ENCODE measurements at regions not wholly inside any gene's neighbourhood (a gene's known extent, or its start where the extent isn't known, plus 50 kb on each side); places are given as distances from the start of the nearest gene placed in this dataset.

DNA sequence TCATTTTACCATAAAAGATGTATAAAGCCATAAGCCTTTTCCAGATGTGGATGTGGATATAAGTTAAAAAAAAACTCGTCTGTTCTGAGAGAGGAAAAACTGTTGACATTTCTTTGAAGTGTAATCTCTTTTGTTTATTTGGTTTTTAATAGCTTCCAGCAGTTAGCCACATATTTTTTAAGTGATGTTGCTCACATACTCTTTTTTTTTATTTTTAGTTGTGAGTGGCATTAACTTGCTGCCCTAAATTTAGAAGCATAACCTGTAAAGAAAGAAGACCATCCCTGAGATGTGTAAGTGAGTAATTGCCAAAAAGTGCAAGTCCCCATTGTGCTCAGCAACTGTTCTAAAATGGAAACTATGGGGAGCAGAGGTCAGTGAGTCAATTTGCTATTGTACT is 415.9 kb upstream of the MDFIC2 start:
- no peaks in the 10 kb centered on the region for H3K79me2 ChIP-seq (ENCODE audit: insufficient read depth)
- no peaks in the 10 kb centered on the region for H3K27me3 ChIP-seq (ENCODE audit: insufficient read depth)
- TF ChIP-seq MEF2A (IDR thresholded peaks at IDR 0.05; ENCODE audit: borderline replicate concordance, low read depth) (no peak), REST (IDR thresholded peaks at IDR 0.05; ENCODE audit: low read depth, low read length) (no peak), YY1 (IDR thresholded peaks at IDR 0.05; ENCODE audit: low read depth) (no peak), MXI1 (IDR thresholded peaks at IDR 0.05; ENCODE audit: low read depth, low read length) (no peak), SIN3A (IDR thresholded peaks at IDR 0.05; ENCODE audit: borderline replicate concordance, low read depth, low read length) (no peak), EP300 (IDR thresholded peaks at IDR 0.05; ENCODE audit: borderline replicate concordance in 1 of 2, low read depth in 1 of 2, low read length in 1 of 2) (no peak), TCF12 (IDR thresholded peaks at IDR 0.05) (no peak), POLR2AphosphoS5 (IDR thresholded peaks at IDR 0.05; ENCODE audit: low read depth, low read length) (no peak), CTCF (IDR thresholded peaks at IDR 0.05) (no peak)
- DNase-seq: no peak
- H3K36me3 ChIP-seq (replicated peaks in 1 of 2; ENCODE audit: control insufficient read depth in 1 of 2, insufficient read depth in 2 of 2, low read length in 1 of 2): no peaks in the 10 kb centered on the region
- no peaks in the 10 kb centered on the region; a peak in 2 of 4 replicates for H3K4me1 ChIP-seq (ENCODE audit: control insufficient read depth in 1 of 2, insufficient read depth in 2 of 2, low read depth in 1 of 2, low read length in 1 of 2)
- H3K4me3 ChIP-seq (ENCODE audit: low read depth in 2 of 2, low read length in 1 of 2): no peak overlapping the region
- no peak overlapping the region for H3K4me2 ChIP-seq
- ChIA-PET POLR2A (no interaction called here), CTCF (no interaction called here)
- H3K9me3 ChIP-seq: no peaks in the 10 kb centered on the region
- H2AFZ ChIP-seq (ENCODE audit: low read depth): no peak overlapping the region
- no peaks in the 10 kb centered on the region for H3K9me2 ChIP-seq
- no peak overlapping the region for H3K27ac ChIP-seq (ENCODE audit: low read depth in 2 of 2, low read length in 1 of 2)
- H3K9ac ChIP-seq: no peak overlapping the region
- H3F3A ChIP-seq (replicated peaks; ENCODE audit: insufficient read depth): no peaks in the 10 kb centered on the region
- WGBS (ENCODE audit: low lambda C conversion rate): 20% methylated on average over 1 of the region's 1 CpG
- H4K20me1 ChIP-seq (ENCODE audit: insufficient read depth): no peaks in the 10 kb centered on the region

DNA sequence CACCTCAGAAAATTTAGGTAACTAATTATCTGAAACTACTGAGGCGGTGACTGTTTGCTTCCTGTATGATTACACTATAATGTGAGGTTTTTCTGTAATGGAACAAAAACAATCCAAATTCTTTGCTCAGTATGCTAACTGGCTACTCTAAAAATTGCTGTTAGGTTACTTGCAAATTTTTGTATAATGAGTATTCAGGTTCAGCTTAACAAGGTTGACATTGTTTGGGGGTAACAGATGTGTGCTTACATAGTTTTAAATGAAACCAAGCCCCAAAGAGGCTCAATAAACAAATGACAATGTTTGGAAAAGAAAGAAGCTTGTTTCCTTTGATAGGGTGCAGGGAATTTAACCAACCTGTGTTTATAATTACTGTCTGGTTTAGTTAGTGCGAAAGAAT is 414.5 kb upstream of the MDFIC2 start:
- H2AFZ ChIP-seq (ENCODE audit: low read depth): no peak overlapping the region; the same call in 1 of the 2 replicates
- no peaks in the 10 kb centered on the region for H3K79me2 ChIP-seq (ENCODE audit: insufficient read depth)
- no peaks in the 10 kb centered on the region for H3K9me2 ChIP-seq
- H3K9ac ChIP-seq: no peak overlapping the region
- no peaks in the 10 kb centered on the region; a peak in 2 of 4 replicates for H3K4me1 ChIP-seq (ENCODE audit: control insufficient read depth in 1 of 2, insufficient read depth in 2 of 2, low read depth in 1 of 2, low read length in 1 of 2)
- no peaks in the 10 kb centered on the region for H4K20me1 ChIP-seq (ENCODE audit: insufficient read depth)
- H3K4me2 ChIP-seq: no peak overlapping the region
- no peaks in the 10 kb centered on the region for H3K36me3 ChIP-seq (replicated peaks in 1 of 2; ENCODE audit: control insufficient read depth in 1 of 2, insufficient read depth in 2 of 2, low read length in 1 of 2)
- WGBS (ENCODE audit: low lambda C conversion rate): 92% methylated on average over 2 of the region's 2 CpGs
- no peak overlapping the region for H3K27ac ChIP-seq (ENCODE audit: low read depth in 2 of 2, low read length in 1 of 2)
- no peak for DNase-seq
- ChIA-PET CTCF (interaction anchor here (0.7 kb wide), 1 partner anchor 10 kb away, joined by 3 read pairs; no protein-coding TSS in a partner anchor), POLR2A (no interaction called here)
- no peak overlapping the region for H3K4me3 ChIP-seq (ENCODE audit: low read depth in 2 of 2, low read length in 1 of 2)
- no peaks in the 10 kb centered on the region for H3K9me3 ChIP-seq
- H3F3A ChIP-seq (replicated peaks; ENCODE audit: insufficient read depth): no peaks in the 10 kb centered on the region
- no peaks in the 10 kb centered on the region for H3K27me3 ChIP-seq (ENCODE audit: insufficient read depth)
- no peak for TF ChIP-seq RAD21 (IDR thresholded peaks at IDR 0.05; ENCODE audit: low read length)
- no peak for TF ChIP-seq MAX (IDR thresholded peaks at IDR 0.05; ENCODE audit: low read depth)
- no peak for TF ChIP-seq SMC3 (IDR thresholded peaks at IDR 0.05; ENCODE audit: low read depth, low read length)
- TF ChIP-seq REST (IDR thresholded peaks at IDR 0.05; ENCODE audit: low read depth, low read length): no peak
- TF ChIP-seq, protein P1, sequence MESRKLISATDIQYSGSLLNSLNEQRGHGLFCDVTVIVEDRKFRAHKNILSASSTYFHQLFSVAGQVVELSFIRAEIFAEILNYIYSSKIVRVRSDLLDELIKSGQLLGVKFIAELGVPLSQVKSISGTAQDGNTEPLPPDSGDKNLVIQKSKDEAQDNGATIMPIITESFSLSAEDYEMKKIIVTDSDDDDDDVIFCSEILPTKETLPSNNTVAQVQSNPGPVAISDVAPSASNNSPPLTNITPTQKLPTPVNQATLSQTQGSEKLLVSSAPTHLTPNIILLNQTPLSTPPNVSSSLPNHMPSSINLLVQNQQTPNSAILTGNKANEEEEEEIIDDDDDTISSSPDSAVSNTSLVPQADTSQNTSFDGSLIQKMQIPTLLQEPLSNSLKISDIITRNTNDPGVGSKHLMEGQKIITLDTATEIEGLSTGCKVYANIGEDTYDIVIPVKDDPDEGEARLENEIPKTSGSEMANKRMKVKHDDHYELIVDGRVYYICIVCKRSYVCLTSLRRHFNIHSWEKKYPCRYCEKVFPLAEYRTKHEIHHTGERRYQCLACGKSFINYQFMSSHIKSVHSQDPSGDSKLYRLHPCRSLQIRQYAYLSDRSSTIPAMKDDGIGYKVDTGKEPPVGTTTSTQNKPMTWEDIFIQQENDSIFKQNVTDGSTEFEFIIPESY (IDR thresholded peaks at IDR 0.05; ENCODE audit: borderline replicate concordance, low read depth): no peak
- no peak for TF ChIP-seq GABPA (IDR thresholded peaks at IDR 0.05; ENCODE audit: low read depth)
- no peak for TF ChIP-seq GATA2 (CRISPR knock-in tag; IDR thresholded peaks at IDR 0.05)
